ENCODE measurements at regions not wholly inside any gene's neighbourhood (a gene's known extent, or its start where the extent isn't known, plus 50 kb on each side); places are given as distances from the start of the nearest gene placed in this dataset.
"Not testable (repeated sequence)": the region's sequence is repeated elsewhere in the genome, so short reads cannot be mapped to it uniquely, and the experiment has no call there.

GRCh38 chr11:119586181-119586580 lies 142.8 kb downstream of the NECTIN1 start:
- peaks cover 5% of the 10 kb centered on the region for H3K4me1 ChIP-seq (ENCODE audit: insufficient read depth, insufficient read length)
- peaks cover 8% of the 10 kb centered on the region; the same call in 1 of the 2 replicates for H3K9me3 ChIP-seq (ENCODE audit: insufficient read depth, low read length)
- TF ChIP-seq ZNF274 (IDR thresholded peaks at IDR 0.05; ENCODE audit: low read depth, low read length) (no peak), YY1 (IDR thresholded peaks at IDR 0.05; ENCODE audit: insufficient read depth, insufficient read length) (no peak), SUZ12 (IDR thresholded peaks at IDR 0.05; ENCODE audit: extremely low read depth, insufficient read depth, insufficient read length) (no peak)
- DNase-seq (ENCODE audit: low read depth, low spot score) = no peak
- no peaks in the 10 kb centered on the region for H3K36me3 ChIP-seq (ENCODE audit: insufficient read depth, insufficient read length, low read length)
- no peaks in the 10 kb centered on the region for H3K27me3 ChIP-seq (ENCODE audit: insufficient read depth, insufficient read length)
- no peak overlapping the region for H3K9ac ChIP-seq (ENCODE audit: insufficient read length, low read depth)
- no peak overlapping the region for H3K4me3 ChIP-seq (ENCODE audit: insufficient read length, low read depth)

GRCh38 chr11:119585043-119585781 lies 143.8 kb downstream of the NECTIN1 start:
- H3K4me3 ChIP-seq (ENCODE audit: insufficient read length, low read depth) = peak overlapping the region; percentile 72
- H3K9ac ChIP-seq (ENCODE audit: insufficient read length, low read depth) = peak overlapping the region; percentile 90

GRCh38 chr11:119584193-119585042 lies 144.6 kb downstream of the NECTIN1 start:
- Histone ChIP-seq H3K9ac (ENCODE audit: insufficient read length, low read depth) (peak overlapping the region; percentile 90), H3K36me3 (ENCODE audit: insufficient read depth, insufficient read length, low read length) (no peaks in the 10 kb centered on the region), H3K9me3 (ENCODE audit: insufficient read depth, low read length) (peaks cover 12% of the 10 kb centered on the region; the same call in 1 of the 2 replicates), H3K27me3 (ENCODE audit: insufficient read depth, insufficient read length) (no peaks in the 10 kb centered on the region), H3K4me1 (ENCODE audit: insufficient read depth, insufficient read length) (peaks cover 5% of the 10 kb centered on the region), H3K4me3 (ENCODE audit: insufficient read length, low read depth) (peak overlapping the region; percentile 72)
- TF ChIP-seq ZNF274 (IDR thresholded peaks at IDR 0.05; ENCODE audit: low read depth, low read length) (no peak), SUZ12 (IDR thresholded peaks at IDR 0.05; ENCODE audit: extremely low read depth, insufficient read depth, insufficient read length) (no peak), YY1 (IDR thresholded peaks at IDR 0.05; ENCODE audit: insufficient read depth, insufficient read length) (no peak)
- peak; percentile 93 for DNase-seq (ENCODE audit: low read depth, low spot score)

More at GRCh38 chr11:119585043-119585781, 143.8 kb downstream of the NECTIN1 start:
- H3K4me1 ChIP-seq (ENCODE audit: insufficient read depth, insufficient read length) = peaks cover 5% of the 10 kb centered on the region
- TF ChIP-seq YY1 (IDR thresholded peaks at IDR 0.05; ENCODE audit: insufficient read depth, insufficient read length) (no peak), SUZ12 (IDR thresholded peaks at IDR 0.05; ENCODE audit: extremely low read depth, insufficient read depth, insufficient read length) (no peak), ZNF274 (IDR thresholded peaks at IDR 0.05; ENCODE audit: low read depth, low read length) (no peak)
- H3K9me3 ChIP-seq (ENCODE audit: insufficient read depth, low read length) = peaks cover 12% of the 10 kb centered on the region; the same call in 1 of the 2 replicates
- no peaks in the 10 kb centered on the region for H3K36me3 ChIP-seq (ENCODE audit: insufficient read depth, insufficient read length, low read length)
- no peak for DNase-seq (ENCODE audit: low read depth, low spot score)
- no peaks in the 10 kb centered on the region for H3K27me3 ChIP-seq (ENCODE audit: insufficient read depth, insufficient read length)

GRCh38 chr11:119583585-119583984 lies 145.4 kb downstream of the NECTIN1 start:
- no peak for DNase-seq (ENCODE audit: low read depth, low spot score)
- peaks cover 5% of the 10 kb centered on the region for H3K4me1 ChIP-seq (ENCODE audit: insufficient read depth, insufficient read length)
- TF ChIP-seq SUZ12 (IDR thresholded peaks at IDR 0.05; ENCODE audit: extremely low read depth, insufficient read depth, insufficient read length) = no peak
- no peak for TF ChIP-seq YY1 (IDR thresholded peaks at IDR 0.05; ENCODE audit: insufficient read depth, insufficient read length)
- peaks cover 12% of the 10 kb centered on the region; the same call in 1 of the 2 replicates for H3K9me3 ChIP-seq (ENCODE audit: insufficient read depth, low read length)
- H3K9ac ChIP-seq (ENCODE audit: insufficient read length, low read depth) = no peak overlapping the region
- H3K27me3 ChIP-seq (ENCODE audit: insufficient read depth, insufficient read length) = no peaks in the 10 kb centered on the region
- H3K4me3 ChIP-seq (ENCODE audit: insufficient read length, low read depth) = no peak overlapping the region
- H3K36me3 ChIP-seq (ENCODE audit: insufficient read depth, insufficient read length, low read length) = no peaks in the 10 kb centered on the region

GRCh38 chr11:119581396-119581795 lies 147.6 kb downstream of the NECTIN1 start:
- H3K36me3 ChIP-seq (ENCODE audit: insufficient read depth, insufficient read length, low read length); DNase-seq (ENCODE audit: low read depth, low spot score); H3K4me1 ChIP-seq (ENCODE audit: insufficient read depth, insufficient read length); H3K27me3 ChIP-seq (ENCODE audit: insufficient read depth, insufficient read length); H3K4me3 ChIP-seq (ENCODE audit: insufficient read length, low read depth); H3K9ac ChIP-seq (ENCODE audit: insufficient read length, low read depth): not testable (repeated sequence)
- H3K9me3 ChIP-seq (ENCODE audit: insufficient read depth, low read length) = peaks cover 12% of the 10 kb centered on the region; the same call in 1 of the 2 replicates

- no peaks in the 10 kb centered on the region for H3K27me3 ChIP-seq (ENCODE audit: insufficient read depth, insufficient read length)
- no peak overlapping the region for H3K9ac ChIP-seq (ENCODE audit: insufficient read length, low read depth)
- no peaks in the 10 kb centered on the region for H3K36me3 ChIP-seq (ENCODE audit: insufficient read depth, insufficient read length, low read length)
- no peak for DNase-seq (ENCODE audit: low read depth, low spot score)
- H3K4me1 ChIP-seq (ENCODE audit: insufficient read depth, insufficient read length) = peaks cover 5% of the 10 kb centered on the region
- TF ChIP-seq SUZ12 (IDR thresholded peaks at IDR 0.05; ENCODE audit: extremely low read depth, insufficient read depth, insufficient read length) (no peak), YY1 (IDR thresholded peaks at IDR 0.05; ENCODE audit: insufficient read depth, insufficient read length) (no peak), ZNF274 (IDR thresholded peaks at IDR 0.05; ENCODE audit: low read depth, low read length) (no peak)
- H3K9me3 ChIP-seq (ENCODE audit: insufficient read depth, low read length) = peaks cover 12% of the 10 kb centered on the region; the same call in 1 of the 2 replicates
- H3K4me3 ChIP-seq (ENCODE audit: insufficient read length, low read depth) = no peak overlapping the region
Observed at GRCh38 chr11:119580751-119581150, 148.2 kb downstream of the NECTIN1 start.

GRCh38 chr11:119580081-119580480 lies 148.9 kb downstream of the NECTIN1 start:
- Histone ChIP-seq H3K4me1 (ENCODE audit: insufficient read depth, insufficient read length) (peaks cover 5% of the 10 kb centered on the region), H3K27me3 (ENCODE audit: insufficient read depth, insufficient read length) (no peaks in the 10 kb centered on the region), H3K4me3 (ENCODE audit: insufficient read length, low read depth) (no peak overlapping the region), H3K36me3 (ENCODE audit: insufficient read depth, insufficient read length, low read length) (no peaks in the 10 kb centered on the region), H3K9me3 (ENCODE audit: insufficient read depth, low read length) (peaks cover 12% of the 10 kb centered on the region; the same call in 1 of the 2 replicates), H3K9ac (ENCODE audit: insufficient read length, low read depth) (no peak overlapping the region)
- no peak for TF ChIP-seq ZNF274 (IDR thresholded peaks at IDR 0.05; ENCODE audit: low read depth, low read length)
- TF ChIP-seq YY1 (IDR thresholded peaks at IDR 0.05; ENCODE audit: insufficient read depth, insufficient read length) = no peak
- no peak for TF ChIP-seq SUZ12 (IDR thresholded peaks at IDR 0.05; ENCODE audit: extremely low read depth, insufficient read depth, insufficient read length)
- no peak for DNase-seq (ENCODE audit: low read depth, low spot score)

Measured in NT2/D1 (cell line).